ENCODE measurements at regions not wholly inside any gene's neighbourhood (a gene's known extent, or its start where the extent isn't known, plus 50 kb on each side); places are given as distances from the start of the nearest gene placed in this dataset.
"Not testable (repeated sequence)": the region's sequence is repeated elsewhere in the genome, so short reads cannot be mapped to it uniquely, and the experiment has no call there.

DNA sequence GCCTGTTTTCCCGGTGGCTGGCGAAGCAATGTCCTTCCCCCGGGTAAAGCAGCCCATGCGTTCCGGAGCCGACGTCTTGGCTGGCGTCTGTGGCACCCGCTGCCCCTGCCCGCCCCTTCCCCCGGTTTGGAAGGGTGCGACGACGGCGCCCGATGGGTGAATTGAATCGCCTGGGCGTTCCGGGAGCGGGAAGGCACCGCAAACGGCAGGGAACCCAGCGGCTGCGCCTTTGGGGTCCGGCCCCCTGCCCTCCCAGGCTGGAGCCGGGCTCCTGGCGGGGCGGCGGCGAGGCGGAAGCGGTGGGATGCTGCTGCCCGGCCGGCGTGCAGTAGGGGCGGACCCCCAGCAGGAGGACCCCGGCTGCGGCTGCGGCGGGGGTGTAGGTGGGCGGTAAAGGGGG lies 123.6 kb upstream of the RHOU start:
- not testable (repeated sequence) for DNase-seq (ENCODE audit: low read depth in 1 of 2, low spot score in 1 of 2); H3K27ac ChIP-seq (replicated peaks); H3K4me3 ChIP-seq (replicated peaks; ENCODE audit: insufficient read depth, low read length); H3K27me3 ChIP-seq (ENCODE audit: insufficient read depth, poor library complexity, severe bottlenecking)

DNA sequence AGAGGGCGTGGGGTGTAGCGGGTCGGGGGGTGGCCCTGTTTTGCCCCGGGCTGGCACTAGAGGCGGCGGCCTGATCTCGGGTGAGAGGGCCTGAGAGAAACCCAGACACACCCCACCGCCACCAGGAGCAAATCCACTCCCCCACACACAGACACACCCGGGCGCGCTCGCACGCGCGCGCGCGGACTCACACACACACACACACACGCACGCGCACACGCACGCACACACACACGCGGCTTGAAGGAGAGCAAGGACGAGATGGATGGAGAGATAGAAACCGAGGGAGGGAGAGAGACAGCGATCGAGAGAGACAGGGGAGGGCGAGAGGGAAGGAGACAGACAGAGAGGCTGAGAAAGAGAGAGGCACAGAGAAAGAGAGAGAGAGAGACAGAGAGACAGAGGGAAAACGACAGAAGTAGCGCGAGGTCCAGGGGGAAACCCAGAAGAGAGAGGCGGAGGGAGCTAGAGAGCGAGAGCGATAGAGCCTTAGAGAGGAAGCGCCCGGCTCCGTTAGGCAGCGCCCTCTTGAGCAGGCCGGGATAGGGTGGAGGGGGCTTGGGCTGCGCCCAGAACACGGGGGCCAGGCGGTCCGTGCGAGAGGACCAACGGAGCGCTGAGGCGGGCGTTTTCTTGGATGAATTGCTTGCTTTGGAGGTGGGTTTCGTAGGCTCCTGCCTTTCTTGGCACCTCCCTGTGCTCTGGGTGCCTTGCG lies 113.1 kb upstream of the RHOU start:
- not testable (repeated sequence) for H3K27ac ChIP-seq (replicated peaks); H3K27me3 ChIP-seq (ENCODE audit: insufficient read depth, poor library complexity, severe bottlenecking)
- H3K4me3 ChIP-seq (replicated peaks; ENCODE audit: insufficient read depth, low read length): peak overlapping the region; percentile 29
- peak in 1 of 2 experiments; percentile 8 for DNase-seq (ENCODE audit: low read depth in 1 of 2, low spot score in 1 of 2)

DNA sequence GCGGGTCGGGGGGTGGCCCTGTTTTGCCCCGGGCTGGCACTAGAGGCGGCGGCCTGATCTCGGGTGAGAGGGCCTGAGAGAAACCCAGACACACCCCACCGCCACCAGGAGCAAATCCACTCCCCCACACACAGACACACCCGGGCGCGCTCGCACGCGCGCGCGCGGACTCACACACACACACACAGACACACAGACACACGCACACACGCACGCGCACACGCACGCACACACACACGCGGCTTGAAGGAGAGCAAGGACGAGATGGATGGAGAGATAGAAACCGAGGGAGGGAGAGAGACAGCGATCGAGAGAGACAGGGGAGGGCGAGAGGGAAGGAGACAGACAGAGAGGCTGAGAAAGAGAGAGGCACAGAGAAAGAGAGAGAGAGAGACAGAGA lies 108.8 kb upstream of the RHOU start:
- DNase-seq (ENCODE audit: low read depth in 1 of 2, low spot score in 1 of 2); H3K4me3 ChIP-seq (replicated peaks; ENCODE audit: insufficient read depth, low read length); H3K27me3 ChIP-seq (ENCODE audit: insufficient read depth, poor library complexity, severe bottlenecking); H3K27ac ChIP-seq (replicated peaks): not testable (repeated sequence)

DNA sequence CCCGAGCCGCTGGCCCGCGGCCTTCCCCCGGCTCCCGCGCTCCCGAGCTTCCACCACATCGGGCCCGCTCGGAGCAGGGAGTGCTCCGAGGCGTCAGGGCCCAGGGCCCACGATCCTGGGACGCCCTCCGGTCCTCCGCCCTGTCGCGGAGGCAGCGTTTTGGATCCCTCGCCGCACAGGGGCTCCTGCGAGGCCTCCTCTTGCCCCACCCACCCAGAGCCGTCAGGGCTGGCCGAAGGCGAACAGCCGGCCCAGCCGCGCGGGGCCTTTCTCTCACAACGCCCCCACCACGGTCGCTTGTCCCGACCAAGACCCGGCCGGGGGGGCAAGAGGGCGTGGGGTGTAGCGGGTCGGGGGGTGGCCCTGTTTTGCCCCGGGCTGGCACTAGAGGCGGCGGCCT lies 102.4 kb upstream of the RHOU start:
- H3K4me3 ChIP-seq (replicated peaks; ENCODE audit: insufficient read depth, low read length): peak overlapping the region; percentile 25; the same call in 1 of the 2 replicates
- not testable (repeated sequence) for H3K27ac ChIP-seq (replicated peaks); H3K27me3 ChIP-seq (ENCODE audit: insufficient read depth, poor library complexity, severe bottlenecking); DNase-seq (ENCODE audit: low read depth in 1 of 2, low spot score in 1 of 2)

DNA sequence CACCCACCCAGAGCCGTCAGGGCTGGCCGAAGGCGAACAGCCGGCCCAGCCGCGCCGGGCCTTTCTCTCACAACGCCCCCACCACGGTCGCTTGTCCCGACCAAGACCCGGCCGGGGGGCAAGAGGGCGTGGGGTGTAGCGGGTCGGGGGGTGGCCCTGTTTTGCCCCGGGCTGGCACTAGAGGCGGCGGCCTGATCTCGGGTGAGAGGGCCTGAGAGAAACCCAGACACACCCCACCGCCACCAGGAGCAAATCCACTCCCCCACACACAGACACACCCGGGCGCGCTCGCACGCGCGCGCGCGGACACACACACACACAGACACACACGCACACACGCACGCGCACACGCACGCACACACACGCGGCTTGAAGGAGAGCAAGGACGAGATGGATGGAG lies 100.0 kb upstream of the RHOU start:
- peak in 1 of 2 experiments; percentile 48 for DNase-seq (ENCODE audit: low read depth in 1 of 2, low spot score in 1 of 2)
- H3K27me3 ChIP-seq (ENCODE audit: insufficient read depth, poor library complexity, severe bottlenecking); H3K27ac ChIP-seq (replicated peaks): not testable (repeated sequence)
- peak overlapping the region; percentile 38 for H3K4me3 ChIP-seq (replicated peaks; ENCODE audit: insufficient read depth, low read length)

DNA sequence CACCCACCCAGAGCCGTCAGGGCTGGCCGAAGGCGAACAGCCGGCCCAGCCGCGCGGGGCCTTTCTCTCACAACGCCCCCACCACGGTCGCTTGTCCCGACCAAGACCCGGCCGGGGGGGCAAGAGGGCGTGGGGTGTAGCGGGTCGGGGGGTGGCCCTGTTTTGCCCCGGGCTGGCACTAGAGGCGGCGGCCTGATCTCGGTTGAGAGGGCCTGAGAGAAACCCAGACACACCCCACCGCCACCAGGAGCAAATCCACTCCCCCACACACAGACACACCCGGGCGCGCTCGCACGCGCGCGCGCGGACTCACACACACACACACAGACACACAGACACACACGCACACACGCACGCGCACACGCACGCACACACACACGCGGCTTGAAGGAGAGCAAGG lies 97.8 kb upstream of the RHOU start:
- peak overlapping the region; percentile 37 for H3K4me3 ChIP-seq (replicated peaks; ENCODE audit: insufficient read depth, low read length)
- peak in 1 of 2 experiments; percentile 45 for DNase-seq (ENCODE audit: low read depth in 1 of 2, low spot score in 1 of 2)
- H3K27me3 ChIP-seq (ENCODE audit: insufficient read depth, poor library complexity, severe bottlenecking); H3K27ac ChIP-seq (replicated peaks): not testable (repeated sequence)

GRCh38 chr1:228646717-228647522 lies 88.4 kb upstream of the RHOU start:
- TF ChIP-seq SPI1 (IDR thresholded peaks at IDR 0.05; ENCODE audit: borderline replicate concordance, low read depth) (no peak), REST (IDR thresholded peaks at IDR 0.05; ENCODE audit: insufficient replicate concordance, low read depth) (no peak), GABPA (IDR thresholded peaks at IDR 0.05; ENCODE audit: low read depth) (no peak), POLR2AphosphoS5 (IDR thresholded peaks at IDR 0.05; ENCODE audit: low read depth) (no peak)
- Histone ChIP-seq H3K27me3 (ENCODE audit: insufficient read depth, poor library complexity, severe bottlenecking) (no peaks in the 10 kb centered on the region), H3K27ac (replicated peaks) (peak overlapping the region; percentile 54), H3K4me3 (replicated peaks; ENCODE audit: insufficient read depth, low read length) (peak overlapping the region; percentile 53)
- peak; percentile 68 to 69 for DNase-seq (ENCODE audit: low read depth in 1 of 2, low spot score in 1 of 2)

GRCh38 chr1:228647523-228648444 lies 87.5 kb upstream of the RHOU start:
- TF ChIP-seq SPI1 (IDR thresholded peaks at IDR 0.05; ENCODE audit: borderline replicate concordance, low read depth) (no peak), GABPA (IDR thresholded peaks at IDR 0.05; ENCODE audit: low read depth) (no peak), CTCF (IDR thresholded peaks at IDR 0.05; ENCODE audit: insufficient read depth, low read length) (no peak), POLR2AphosphoS5 (IDR thresholded peaks at IDR 0.05; ENCODE audit: low read depth) (no peak), REST (IDR thresholded peaks at IDR 0.05; ENCODE audit: insufficient replicate concordance, low read depth) (no peak)
- Histone ChIP-seq H3K27ac (replicated peaks) (peak overlapping the region; percentile 54), H3K4me3 (replicated peaks; ENCODE audit: insufficient read depth, low read length) (peak overlapping the region; percentile 53), H3K27me3 (ENCODE audit: insufficient read depth, poor library complexity, severe bottlenecking) (no peaks in the 10 kb centered on the region)
- peak; percentile 34 to 50 for DNase-seq (ENCODE audit: low read depth in 1 of 2, low spot score in 1 of 2)

Measured in HL-60 (cell line).